CD4-positive, alpha-beta T cell treated with Interleukin-6 for 4 hours (primary cell): ENCODE measurements at regions not wholly inside any gene's neighbourhood (a gene's known extent, or its start where the extent isn't known, plus 50 kb on each side); places are given as distances from the start of the nearest gene placed in this dataset.

ENCODE experiments used
- DNase-seq: peaks from one replicate; pipeline ENCODE4 v3.0.0-alpha.2; 2020; ENCODE audit warnings: mixed read lengths

DNA sequence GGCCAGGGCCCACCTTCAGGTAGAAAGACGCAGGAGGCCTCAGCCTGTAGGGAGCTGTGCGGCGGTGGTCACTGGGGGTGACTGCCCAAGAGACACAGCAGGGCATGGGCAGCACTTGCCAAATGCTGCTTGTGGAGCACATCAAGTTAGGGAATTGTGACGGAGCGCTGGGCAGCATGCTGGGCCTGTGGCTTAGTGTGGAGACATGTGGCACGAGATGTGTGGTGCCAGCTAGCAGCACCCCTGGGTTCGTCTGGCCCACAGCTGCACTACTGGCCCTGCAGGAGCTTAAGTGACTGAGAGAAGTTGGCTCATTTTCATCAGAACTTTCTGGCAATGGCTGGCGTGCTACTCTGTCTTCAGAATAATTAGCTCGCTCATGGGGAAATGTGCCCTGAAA lies 213.1 kb upstream of the SYNDIG1 start:
- no peak for DNase-seq

GRCh38 chr20:24254480-24254879 lies 214.9 kb upstream of the SYNDIG1 start:
- DNase-seq: no peak

GRCh38 chr20:24253321-24253720 lies 216.1 kb upstream of the SYNDIG1 start:
- no peak for DNase-seq

DNA sequence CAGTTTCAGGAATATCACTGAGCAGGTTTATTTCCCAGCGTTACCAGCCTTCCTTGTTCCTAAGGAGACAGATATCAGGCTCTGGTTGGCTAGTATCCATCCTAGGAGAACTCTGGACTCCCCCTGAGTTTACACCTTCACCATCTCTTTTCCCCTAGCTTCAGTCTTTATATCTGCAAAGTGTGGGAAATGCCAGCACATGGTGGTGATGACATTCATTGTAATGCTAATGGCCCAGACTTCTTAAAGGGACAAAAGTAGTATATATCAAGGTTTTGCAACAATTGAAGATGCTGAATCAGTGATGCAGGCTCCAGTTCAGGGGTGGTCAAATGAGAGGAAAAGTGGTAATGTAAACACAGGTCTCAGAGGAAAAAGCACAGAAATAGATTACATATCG lies 224.3 kb upstream of the SYNDIG1 start:
- DNase-seq: no peak

- DNase-seq: no peak
Observed at GRCh38 chr20:24242763-24243162, 226.7 kb upstream of the SYNDIG1 start.

GRCh38 chr20:24241466-24241865 lies 228.0 kb upstream of the SYNDIG1 start:
- DNase-seq: no peak

DNA sequence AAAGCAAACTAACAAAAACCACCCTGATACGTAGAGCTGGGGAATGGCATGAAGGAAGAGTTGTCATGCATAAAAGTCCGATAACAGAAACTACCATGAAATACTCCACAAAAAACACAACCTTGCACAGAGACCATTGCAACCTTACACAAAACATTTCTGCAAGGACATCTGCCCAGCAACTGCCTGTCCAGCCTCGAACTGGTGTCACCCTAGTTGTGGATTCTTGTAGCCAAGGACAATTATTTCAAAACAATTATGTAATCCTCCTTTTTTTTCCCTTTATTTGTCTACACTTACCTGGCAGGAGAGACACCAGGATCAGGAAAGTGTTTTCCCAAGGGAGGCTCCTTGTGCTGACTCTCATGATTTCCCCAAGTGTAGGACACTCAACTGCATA lies 232.5 kb upstream of the SYNDIG1 start:
- no peak for DNase-seq

DNA sequence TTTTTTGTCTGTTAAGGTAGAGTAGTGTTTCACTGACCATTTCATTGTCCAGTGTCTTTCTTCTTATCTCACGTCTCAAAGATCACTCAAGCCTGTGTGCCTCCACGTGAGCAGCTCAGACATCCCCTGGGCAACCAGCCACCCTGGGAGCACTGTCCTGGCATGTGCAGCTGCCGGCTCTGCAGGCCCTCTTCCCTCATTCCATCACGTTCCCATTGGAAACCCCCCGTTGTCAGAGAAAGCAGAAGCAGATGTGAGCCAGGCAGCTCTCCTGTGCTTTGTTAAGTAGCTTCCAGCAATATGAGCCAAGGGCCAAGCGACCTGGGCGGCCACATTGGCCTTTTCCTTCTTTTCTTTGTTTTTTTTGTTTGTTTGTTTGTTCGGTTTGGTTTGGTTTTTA lies 233.2 kb upstream of the SYNDIG1 start:
- no peak for DNase-seq

DNA sequence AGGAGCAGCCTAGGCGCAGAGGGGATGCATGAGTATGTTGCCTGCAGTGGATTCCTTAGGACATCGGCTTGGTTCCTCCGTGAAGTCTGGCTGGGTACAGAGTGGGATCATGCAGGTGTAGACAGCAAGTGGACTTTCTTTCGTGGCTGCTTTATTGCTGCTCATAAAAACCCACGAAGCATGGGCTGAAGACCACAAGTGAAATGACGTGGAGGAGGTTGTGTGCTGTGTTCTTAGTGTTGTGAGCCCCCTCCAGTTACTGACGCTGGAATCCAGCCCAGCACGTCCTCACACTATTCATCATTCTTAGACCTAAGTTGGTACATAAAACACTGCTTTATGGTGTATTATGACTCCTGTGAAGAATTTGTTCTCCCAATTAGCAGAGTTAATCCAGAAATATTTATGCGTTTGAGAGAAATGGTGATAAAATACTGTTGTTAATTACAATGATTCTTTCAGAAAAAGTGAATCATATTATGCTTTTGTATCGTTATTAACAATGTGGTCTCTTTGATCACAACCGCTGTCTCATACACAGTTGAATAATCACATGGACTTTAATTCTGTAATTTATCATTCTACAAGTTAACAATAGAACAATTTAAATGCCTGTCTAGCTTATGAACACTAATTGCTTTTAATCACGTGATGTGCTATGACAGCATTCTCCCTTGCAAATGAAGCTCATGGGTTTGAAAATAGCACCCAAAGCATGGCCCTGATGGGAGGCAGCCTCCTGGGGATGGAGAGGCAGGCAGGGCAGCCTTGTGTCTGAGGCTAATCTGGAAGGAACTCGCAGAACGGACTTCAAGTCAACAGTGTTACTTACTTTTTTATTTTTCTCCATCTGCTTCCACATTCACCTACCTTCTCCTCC lies 233.9 kb upstream of the SYNDIG1 start:
- no peak for DNase-seq

GRCh38 chr20:24227600-24227999 lies 239.0 kb upstream of the GGTLC1 start:
- no peak for DNase-seq

- no peak for DNase-seq
Observed at GRCh38 chr20:24212494-24212893, 223.9 kb upstream of the GGTLC1 start.

GRCh38 chr20:24211972-24212371 lies 223.4 kb upstream of the GGTLC1 start:
- no peak for DNase-seq

GRCh38 chr20:24210356-24210755 lies 221.8 kb upstream of the GGTLC1 start:
- DNase-seq: no peak

GRCh38 chr20:24208652-24209051 lies 220.1 kb upstream of the GGTLC1 start:
- no peak for DNase-seq

- DNase-seq: no peak
Observed at GRCh38 chr20:24207803-24208300, 219.3 kb upstream of the GGTLC1 start.

DNA sequence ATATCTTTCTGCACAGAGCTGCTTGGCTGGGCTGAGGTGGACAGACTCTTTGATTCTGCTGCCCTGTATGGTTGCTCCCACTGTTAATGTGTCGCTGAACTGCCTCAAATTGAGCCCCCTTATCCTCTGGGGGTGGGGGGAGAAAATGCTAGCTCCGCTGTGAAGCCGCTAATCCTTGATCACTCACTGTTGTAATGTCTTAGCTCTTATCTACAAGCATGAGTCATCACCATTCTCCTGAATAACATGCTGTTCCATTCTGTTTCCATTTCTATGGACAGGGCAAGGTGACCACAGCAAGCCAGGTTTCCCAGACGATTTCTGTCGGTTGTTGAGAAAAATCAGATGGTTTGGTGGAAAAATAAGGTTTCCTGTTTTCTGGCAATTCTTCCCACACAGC lies 218.4 kb upstream of the GGTLC1 start:
- no peak for DNase-seq

- DNase-seq: no peak
Observed at GRCh38 chr20:24203526-24204183, 215.1 kb upstream of the GGTLC1 start.

DNA sequence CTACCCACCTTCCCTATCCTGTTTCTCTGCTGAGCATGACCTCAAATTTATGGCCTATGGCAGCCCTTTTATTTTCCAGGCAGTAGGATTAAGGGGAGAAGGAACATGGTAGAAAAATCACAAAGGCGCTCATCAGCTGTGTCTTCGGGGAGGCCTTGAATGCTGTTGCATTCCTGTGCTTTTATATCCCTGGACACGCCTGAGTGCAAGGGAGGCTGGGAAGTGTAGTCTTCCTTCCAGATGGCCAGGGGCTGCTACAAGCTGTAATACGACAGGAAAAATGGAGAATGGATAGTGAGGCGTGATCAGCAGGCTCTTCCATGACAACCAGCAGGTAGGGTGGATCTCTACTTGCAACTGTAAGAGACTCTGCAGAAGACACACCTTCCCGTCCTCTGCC lies 210.9 kb upstream of the GGTLC1 start:
- DNase-seq: no peak

- no peak for DNase-seq
Observed at GRCh38 chr20:24194143-24194542, 205.6 kb upstream of the GGTLC1 start.

- no peak for DNase-seq
Observed at GRCh38 chr20:24190905-24191304, 202.3 kb upstream of the GGTLC1 start.

DNA sequence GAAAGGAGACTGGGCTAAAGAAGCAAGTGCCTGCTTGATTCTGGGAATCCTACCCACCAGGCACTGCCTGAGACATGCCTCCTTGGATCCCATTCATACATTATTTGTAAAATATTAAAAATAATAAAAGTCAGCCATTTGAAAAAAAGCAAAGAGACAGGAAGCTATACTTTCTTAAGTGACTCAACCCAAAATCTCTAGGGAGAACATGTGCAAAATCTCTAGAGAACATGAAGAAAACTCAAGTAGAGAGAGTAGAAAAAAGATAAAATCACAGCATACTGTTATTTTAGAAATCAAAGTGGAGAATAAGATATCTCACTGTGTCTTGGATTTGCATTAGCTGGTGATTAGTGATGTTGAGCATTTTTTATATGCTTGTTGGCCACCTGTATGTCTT lies 197.2 kb upstream of the GGTLC1 start:
- DNase-seq: no peak

DNA sequence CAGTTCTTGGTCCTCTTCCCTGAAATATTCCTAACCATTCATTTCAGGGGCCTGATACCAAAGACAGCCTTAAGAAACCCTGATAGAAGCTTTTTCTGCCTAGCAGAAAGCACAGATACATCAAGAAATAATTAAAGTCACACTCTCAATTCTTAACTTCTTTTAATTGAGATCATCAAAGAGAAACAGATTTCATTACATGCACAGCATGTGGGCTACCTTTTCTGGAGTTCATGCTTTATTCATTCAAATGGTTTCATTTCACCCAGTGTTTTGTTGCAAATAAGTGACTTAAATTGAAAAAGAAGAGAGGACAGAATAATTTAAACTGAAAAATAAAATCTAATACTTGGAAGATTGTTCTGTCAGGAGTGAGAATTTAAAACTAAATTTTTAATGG lies 192.6 kb upstream of the GGTLC1 start:
- no peak for DNase-seq

- no peak for DNase-seq
Observed at GRCh38 chr20:24169256-24169655, 180.7 kb upstream of the GGTLC1 start.

DNA sequence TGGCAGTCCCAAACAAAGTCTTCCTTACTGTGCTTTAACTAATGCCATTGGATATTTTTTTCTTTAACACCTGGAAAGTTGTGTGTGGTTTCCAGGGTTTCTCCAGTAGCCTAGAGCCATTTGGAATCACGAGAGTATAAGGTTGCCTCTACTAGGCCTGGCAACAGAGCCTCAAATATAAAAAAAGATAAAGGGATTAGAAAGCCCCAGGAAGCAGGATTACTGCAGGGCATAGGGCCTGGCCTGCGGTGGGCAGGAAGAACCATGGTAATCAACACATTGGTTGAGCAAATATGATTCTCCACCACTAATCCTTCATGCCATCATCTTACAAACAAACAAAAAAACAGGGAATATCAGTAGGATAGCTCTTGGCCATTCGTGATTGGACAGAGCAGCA lies 177.8 kb upstream of the GGTLC1 start:
- no peak for DNase-seq

DNA sequence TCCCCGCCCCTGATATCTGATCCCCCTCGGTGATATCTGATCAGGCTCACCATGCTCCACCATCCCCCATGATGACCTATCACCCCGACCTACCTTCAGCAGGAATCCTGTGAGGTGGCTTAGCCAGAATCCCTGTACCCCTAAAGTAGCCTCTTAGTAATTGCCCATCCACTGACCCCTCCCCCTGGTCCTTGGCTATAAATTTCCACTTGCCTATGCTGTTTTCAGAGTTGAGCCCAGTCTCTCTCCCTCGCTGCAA lies 177.5 kb upstream of the GGTLC1 start:
- no peak for DNase-seq
